ENCODE measurements at regions not wholly inside any gene's neighbourhood (a gene's known extent, or its start where the extent isn't known, plus 50 kb on each side); places are given as distances from the start of the nearest gene placed in this dataset.

DNA sequence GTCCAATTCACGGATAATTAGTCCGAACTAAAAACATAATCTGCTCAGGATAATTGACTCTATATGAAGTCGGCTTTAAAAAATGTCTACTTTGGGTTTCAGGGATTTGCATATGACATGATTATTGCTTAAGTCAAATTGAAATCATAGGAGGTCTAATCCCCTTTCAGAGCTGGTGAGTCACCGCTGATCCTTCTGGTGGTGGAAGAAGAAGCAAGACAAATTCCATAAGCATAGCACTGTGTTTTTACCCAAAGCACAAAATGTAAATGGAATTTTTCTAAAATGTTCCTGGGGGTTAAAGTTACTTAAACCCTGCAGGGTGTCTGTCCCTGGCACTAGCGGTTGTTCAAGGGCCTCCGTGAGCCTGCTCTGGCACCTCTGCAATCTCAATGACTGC lies 460.2 kb downstream of the LRATD1 start:
- no peak for DNase-seq (ENCODE audit: low spot score)

DNA sequence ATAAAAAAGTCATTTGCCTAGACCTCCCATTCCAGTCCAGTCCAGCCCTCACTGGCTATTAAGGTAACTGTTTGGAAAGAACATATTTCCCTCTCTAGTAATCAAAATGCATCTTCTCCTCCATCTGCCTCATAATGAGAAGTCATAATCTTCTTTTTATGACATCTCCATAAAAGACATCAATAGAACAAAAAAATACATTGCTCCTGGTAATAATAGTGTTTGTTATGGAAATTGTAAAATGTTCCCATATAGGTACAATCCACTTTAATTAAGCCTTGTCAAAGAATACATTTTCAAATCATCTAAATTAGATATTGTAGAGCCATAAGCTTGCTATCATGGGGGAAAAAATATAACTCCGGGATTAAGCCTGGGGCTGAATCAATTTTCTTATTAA lies 461.6 kb downstream of the LRATD1 start:
- DNase-seq (ENCODE audit: low spot score), result no peak

DNA sequence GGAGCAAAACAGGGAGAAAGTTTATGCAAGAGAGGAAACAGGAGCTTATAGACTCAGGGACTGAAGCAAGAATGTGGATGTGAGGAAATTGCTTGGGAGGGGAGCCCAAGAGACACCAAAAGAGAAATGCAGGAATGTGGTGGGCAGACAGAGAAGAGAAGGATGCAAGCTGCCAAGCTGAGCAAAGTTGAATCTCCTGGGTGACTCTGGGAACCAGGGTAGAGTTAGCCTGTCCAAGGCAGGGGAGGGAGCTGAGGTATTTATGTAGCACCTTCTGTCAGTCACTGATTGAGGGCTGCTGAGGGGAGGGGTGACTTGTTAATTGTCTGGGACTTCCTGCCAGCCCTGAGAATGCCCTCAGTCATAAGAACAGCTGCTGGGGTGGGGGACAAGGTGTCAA lies 464.3 kb downstream of the NBAS start:
- DNase-seq (ENCODE audit: low spot score), result no peak

DNA sequence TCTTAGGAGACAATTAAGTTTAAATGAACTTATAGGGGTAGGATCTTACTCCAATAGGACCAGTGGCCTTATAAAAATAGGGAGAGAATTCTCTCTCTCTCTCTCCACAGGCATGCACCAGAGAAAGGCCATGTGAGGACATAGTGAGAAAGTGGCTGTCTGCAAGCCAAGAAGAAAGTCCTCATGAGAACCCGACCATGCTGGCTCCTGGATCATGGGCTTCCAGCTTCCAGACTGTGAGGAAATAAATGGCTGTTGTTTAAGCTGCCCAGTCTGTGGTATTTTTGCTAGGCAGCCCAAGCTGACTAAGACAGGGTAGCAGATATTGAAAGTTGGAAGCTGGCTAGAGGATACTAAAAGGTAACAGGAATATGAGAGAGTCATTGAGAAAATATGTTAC lies 454.0 kb downstream of the NBAS start:
- no peak for DNase-seq (ENCODE audit: low spot score)

DNA sequence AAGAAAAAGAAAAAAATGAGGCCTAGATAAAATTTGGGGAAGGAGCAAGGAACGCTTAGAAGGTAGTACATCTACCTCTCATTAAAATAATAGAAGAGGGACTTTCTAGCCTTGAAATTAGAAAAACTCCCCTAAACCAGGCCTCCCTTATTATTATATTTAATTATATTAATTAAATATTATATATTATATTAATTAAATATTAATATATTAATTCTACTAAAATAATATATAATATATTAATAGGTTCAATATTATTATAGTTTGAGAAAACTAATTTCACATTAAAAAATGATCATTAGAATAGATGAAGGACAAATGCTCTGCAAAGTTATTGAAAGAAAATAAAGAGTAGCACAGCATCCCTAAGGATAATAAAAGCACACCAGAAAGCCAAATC lies 449.4 kb downstream of the NBAS start:
- no peak for DNase-seq (ENCODE audit: low spot score)

DNA sequence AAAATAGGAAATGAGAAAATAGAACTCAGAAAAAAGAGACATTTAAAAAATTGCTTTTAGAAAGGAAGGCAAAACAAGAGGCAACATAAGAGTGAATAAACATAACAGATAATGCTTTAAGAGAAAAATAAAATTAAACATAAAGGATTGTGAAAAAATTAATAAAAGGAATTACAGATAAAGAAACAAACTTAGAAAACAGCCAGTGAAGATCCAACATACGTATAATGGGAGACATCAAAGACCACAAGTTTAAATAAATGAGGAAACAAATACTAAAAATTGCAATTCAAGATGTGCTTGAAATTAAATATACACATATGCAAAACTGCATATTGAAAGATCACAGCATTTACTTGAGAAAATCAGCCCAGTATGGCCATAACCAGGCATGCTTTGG lies 448.9 kb downstream of the NBAS start:
- no peak for DNase-seq (ENCODE audit: low spot score)

DNA sequence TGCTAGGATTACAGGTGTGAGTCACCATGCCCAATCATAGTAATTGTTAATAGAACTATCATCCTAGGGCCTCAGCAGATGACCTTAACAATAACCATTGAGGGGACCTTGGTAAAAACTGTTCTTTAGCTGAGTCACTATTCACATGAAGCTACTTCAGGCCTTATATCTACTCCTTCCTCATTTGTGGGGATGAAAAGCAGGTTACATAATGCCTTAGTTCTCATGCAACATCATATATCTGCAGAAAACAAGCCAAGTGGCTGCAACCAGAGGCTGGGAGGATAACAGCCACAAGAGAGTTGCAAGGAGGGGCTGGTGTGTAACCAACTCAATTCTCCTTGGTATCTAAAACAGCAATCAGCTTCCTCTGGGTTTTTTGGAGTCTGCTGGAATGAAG lies 445.4 kb downstream of the NBAS start:
- no peak for DNase-seq (ENCODE audit: low spot score)

DNA sequence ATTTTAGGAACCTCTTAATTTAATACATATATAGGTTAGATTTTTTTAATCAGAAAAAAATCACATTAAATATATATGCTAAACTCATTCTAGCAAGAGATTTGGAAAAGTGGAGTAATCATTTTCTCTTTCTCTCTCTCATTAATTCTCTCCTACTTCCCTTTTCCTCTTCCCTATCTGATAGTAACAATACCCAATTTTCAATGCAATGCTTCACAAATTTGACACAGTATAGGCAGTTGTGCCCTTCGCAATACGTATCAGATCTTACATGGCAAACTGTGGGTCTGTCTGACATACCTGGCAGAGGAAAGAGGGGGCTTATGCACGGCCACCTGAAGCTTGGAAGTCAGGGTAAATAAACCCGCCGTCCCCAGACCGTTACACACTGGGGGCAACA lies 444.3 kb downstream of the NBAS start:
- no peak for DNase-seq (ENCODE audit: low spot score)

Measured in pons (tissue), 1 donor.